DOHH2 (cell line): ENCODE measurements at regions not wholly inside any gene's neighbourhood (a gene's known extent, or its start where the extent isn't known, plus 50 kb on each side); places are given as distances from the start of the nearest gene placed in this dataset.
"Not testable (repeated sequence)": the region's sequence is repeated elsewhere in the genome, so short reads cannot be mapped to it uniquely, and the experiment has no call there.

Experiments used
- H3F3A ChIP-seq: fragments of 200-600 bp; sonication (generic), shearing (Covaris generic); 2 replicates; pipeline ENCODE4 v1.6.0; 2016; ENCODE audit warnings: antibody characterized with exemption, mild to moderate bottlenecking; ENCODE audit not compliant: control insufficient read depth, insufficient read depth
- H3K27ac ChIP-seq: fragments of 200-600 bp; sonication (generic); 2 replicates; pipeline ENCODE4 v1.5.1; 2014; ENCODE audit warnings: low read depth, mild to moderate bottlenecking, low read length, moderate library complexity
- H3K27me3 ChIP-seq: fragments of 200-600 bp; sonication (generic); 2 replicates; pipeline ENCODE4 v1.6.1; 2014; ENCODE audit warnings: mild to moderate bottlenecking, low read length, mixed read lengths; ENCODE audit not compliant: control insufficient read depth
- H3K36me3 ChIP-seq: fragments of 200-600 bp; sonication (generic); 2 replicates; pipeline ENCODE4 v1.6.1; 2014; ENCODE audit warnings: mild to moderate bottlenecking, low read length, moderate library complexity, mixed read lengths; ENCODE audit not compliant: control insufficient read depth
- H3K4me1 ChIP-seq: fragments of 200-600 bp; sonication (generic); 2 replicates; pipeline ENCODE4 v1.6.1; 2014; ENCODE audit warnings: mild to moderate bottlenecking, low read length, mixed read lengths; ENCODE audit not compliant: control insufficient read depth
- H3K4me2 ChIP-seq: fragments of 200-600 bp; sonication (generic); 2 replicates; pipeline ENCODE4 v1.6.0; 2014; ENCODE audit warnings: mild to moderate bottlenecking, low read length, moderate library complexity
- H3K4me3 ChIP-seq: fragments of 200-600 bp; sonication (generic); 2 replicates; pipeline ENCODE4 v1.5.1; 2014; ENCODE audit warnings: mild to moderate bottlenecking, low read length, mixed read lengths
- H3K79me2 ChIP-seq: fragments of 200-600 bp; sonication (generic); 2 replicates; pipeline ENCODE4 v1.6.1; 2014; ENCODE audit warnings: mild to moderate bottlenecking, low read length, mixed read lengths; ENCODE audit not compliant: control insufficient read depth
- H3K9me2 ChIP-seq: fragments of 200-600 bp; sonication (generic); replicated peaks from 2 replicates; pipeline ENCODE4 v1.6.1; 2014; ENCODE audit warnings: mild to moderate bottlenecking, low read length, mixed read lengths; ENCODE audit not compliant: control insufficient read depth
- H3K9me3 ChIP-seq: fragments of 200-600 bp; sonication (generic); 2 replicates; pipeline ENCODE4 v1.6.1; 2014; ENCODE audit warnings: antibody characterized with exemption, low read length, mixed read lengths; ENCODE audit not compliant: control insufficient read depth, insufficient read depth
- H4K20me1 ChIP-seq: fragments of 200-600 bp; sonication (generic); 2 replicates; pipeline ENCODE4 v1.6.0; 2014; ENCODE audit warnings: low read depth, mild to moderate bottlenecking, antibody characterized with exemption, low read length, moderate library complexity; ENCODE audit not compliant: control insufficient read depth, insufficient read depth
- EZH2phosphoT487 ChIP-seq: fragments of 200-600 bp; sonication (generic); IDR thresholded peaks from 2 replicates; pipeline ENCODE4 v1.6.1; 2017; ENCODE audit warnings: borderline replicate concordance, mild to moderate bottlenecking, antibody characterized with exemption, low read length, moderate library complexity, mixed read lengths
- TF ChIP-seq, protein P1 (sequence below): fragments of 200-600 bp; sonication (generic); IDR thresholded peaks from one replicate; pipeline ENCODE4 v1.5.1; 2014; ENCODE audit warnings: antibody characterized with exemption, mild to moderate bottlenecking, low read depth, low read length; ENCODE audit not compliant: poor library complexity, severe bottlenecking

DNA sequence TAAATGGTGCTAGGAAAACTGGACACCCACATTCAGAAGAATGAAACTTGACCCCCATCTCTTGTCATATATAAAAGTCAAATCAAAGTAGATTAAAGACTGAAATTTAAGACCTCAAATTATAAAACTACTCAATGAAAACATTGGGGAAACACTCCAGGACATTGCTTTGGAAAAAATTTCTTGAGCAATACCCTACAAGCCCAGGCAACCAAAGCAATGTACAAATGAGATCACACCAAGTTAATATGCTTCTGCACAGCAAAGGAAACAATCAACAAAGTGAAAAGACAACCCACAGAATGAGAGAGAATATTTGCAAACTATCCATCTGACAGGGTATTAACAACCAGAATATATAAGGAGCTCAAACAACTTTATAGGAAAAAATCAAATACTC, 407.9 kb upstream of the BTBD3 start:
- Histone ChIP-seq H3K27me3 (no peaks in the 10 kb centered on the region), H3K36me3 (no peaks in the 10 kb centered on the region), H3K9me3 (no peaks in the 10 kb centered on the region), H3K27ac (no peak overlapping the region), H3K9me2 (no peaks in the 10 kb centered on the region), H3K4me3 (no peak overlapping the region), H3K79me2 (no peaks in the 10 kb centered on the region), H4K20me1 (no peaks in the 10 kb centered on the region), H3F3A (no peaks in the 10 kb centered on the region), H3K4me1 (no peaks in the 10 kb centered on the region), H3K4me2 (no peak overlapping the region)
- no peak for TF ChIP-seq EZH2phosphoT487
- TF ChIP-seq, protein P1, sequence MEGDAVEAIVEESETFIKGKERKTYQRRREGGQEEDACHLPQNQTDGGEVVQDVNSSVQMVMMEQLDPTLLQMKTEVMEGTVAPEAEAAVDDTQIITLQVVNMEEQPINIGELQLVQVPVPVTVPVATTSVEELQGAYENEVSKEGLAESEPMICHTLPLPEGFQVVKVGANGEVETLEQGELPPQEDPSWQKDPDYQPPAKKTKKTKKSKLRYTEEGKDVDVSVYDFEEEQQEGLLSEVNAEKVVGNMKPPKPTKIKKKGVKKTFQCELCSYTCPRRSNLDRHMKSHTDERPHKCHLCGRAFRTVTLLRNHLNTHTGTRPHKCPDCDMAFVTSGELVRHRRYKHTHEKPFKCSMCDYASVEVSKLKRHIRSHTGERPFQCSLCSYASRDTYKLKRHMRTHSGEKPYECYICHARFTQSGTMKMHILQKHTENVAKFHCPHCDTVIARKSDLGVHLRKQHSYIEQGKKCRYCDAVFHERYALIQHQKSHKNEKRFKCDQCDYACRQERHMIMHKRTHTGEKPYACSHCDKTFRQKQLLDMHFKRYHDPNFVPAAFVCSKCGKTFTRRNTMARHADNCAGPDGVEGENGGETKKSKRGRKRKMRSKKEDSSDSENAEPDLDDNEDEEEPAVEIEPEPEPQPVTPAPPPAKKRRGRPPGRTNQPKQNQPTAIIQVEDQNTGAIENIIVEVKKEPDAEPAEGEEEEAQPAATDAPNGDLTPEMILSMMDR, result no peak

DNA sequence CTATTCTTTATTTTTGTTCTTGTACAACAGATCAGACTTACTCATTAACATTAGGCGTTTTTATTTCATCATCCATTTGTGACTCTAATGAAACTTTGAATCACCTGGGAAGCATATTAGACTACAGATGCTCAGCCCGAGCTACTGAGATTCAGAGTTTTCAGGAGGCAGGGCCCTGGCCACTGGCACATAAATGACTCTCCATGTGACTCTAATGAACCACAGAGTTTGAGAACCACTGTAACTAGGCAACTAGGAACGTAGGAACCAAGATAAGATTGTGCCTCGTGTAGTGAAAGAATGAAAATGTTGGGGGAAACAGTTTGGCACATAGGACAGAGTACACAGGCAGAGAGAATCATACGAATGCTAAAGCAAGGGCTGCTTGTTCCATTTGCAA, 405.9 kb upstream of the BTBD3 start:
- Histone ChIP-seq H3K27ac (no peak overlapping the region), H3K79me2 (no peaks in the 10 kb centered on the region), H3K4me1 (no peaks in the 10 kb centered on the region), H3K36me3 (no peaks in the 10 kb centered on the region), H3K27me3 (no peaks in the 10 kb centered on the region), H3K4me2 (no peak overlapping the region), H3K9me2 (no peaks in the 10 kb centered on the region), H4K20me1 (no peaks in the 10 kb centered on the region), H3K9me3 (no peaks in the 10 kb centered on the region), H3K4me3 (no peak overlapping the region), H3F3A (no peaks in the 10 kb centered on the region)
- no peak for TF ChIP-seq EZH2phosphoT487
- TF ChIP-seq, protein P1, result no peak

DNA sequence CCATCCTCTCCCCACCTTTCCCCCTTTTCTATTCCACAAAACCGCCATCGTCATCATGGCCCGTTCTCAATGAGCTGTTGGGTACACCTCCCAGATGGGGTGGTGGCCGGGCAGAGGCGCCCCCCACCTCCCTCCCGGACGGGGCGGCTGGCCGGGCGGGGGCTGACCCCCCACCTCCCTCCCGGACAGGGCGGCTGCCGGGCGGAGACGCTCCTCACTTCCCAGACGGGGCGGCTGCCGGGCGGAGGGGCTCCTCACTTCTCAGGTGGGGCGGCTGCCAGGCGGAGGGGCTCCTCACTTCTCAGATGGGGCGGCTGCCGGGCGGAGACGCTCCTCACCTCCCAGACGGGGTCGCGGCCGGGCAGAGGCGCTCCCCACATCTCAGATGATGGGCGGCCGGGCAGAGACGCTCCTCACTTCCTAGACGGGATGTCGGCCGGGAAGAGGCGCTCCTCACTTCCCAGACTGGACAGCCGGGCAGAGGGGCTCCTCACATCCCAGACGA, 404.4 kb upstream of the BTBD3 start:
- H3K9me2 ChIP-seq, H3K36me3 ChIP-seq, H3F3A ChIP-seq, H3K27me3 ChIP-seq, H4K20me1 ChIP-seq, H3K27ac ChIP-seq, H3K9me3 ChIP-seq, H3K4me1 ChIP-seq, H3K4me3 ChIP-seq, H3K79me2 ChIP-seq, H3K4me2 ChIP-seq: not testable (repeated sequence)

DNA sequence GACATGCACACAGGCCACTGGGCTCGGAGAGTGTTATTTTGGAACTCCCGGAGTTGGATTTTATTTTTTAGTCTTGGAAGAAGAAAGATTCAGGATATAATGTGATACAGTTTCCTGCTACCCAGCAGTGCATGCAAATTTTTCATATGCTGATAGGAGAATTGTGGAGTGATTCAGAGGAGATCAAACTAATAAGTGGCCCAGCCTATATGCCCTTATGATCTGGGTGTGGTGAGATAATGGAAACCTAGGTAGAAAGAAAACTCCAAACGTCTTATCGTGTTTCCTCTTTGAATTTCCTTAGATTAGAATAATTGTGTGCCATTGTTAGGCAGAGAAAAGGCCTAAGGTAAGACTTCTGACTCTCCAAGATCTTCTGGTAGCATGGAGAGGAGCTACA, 401.2 kb upstream of the BTBD3 start:
- Histone ChIP-seq H3F3A (no peaks in the 10 kb centered on the region), H3K27ac (no peak overlapping the region), H3K4me1 (no peaks in the 10 kb centered on the region), H3K36me3 (no peaks in the 10 kb centered on the region), H3K9me2 (no peaks in the 10 kb centered on the region), H3K4me3 (no peak overlapping the region), H3K27me3 (no peaks in the 10 kb centered on the region), H3K9me3 (no peaks in the 10 kb centered on the region), H3K79me2 (no peaks in the 10 kb centered on the region), H3K4me2 (no peak overlapping the region), H4K20me1 (no peaks in the 10 kb centered on the region)
- no peak for TF ChIP-seq EZH2phosphoT487
- TF ChIP-seq, protein P1, result no peak
